ENCODE measurements at regions not wholly inside any gene's neighbourhood (a gene's known extent, or its start where the extent isn't known, plus 50 kb on each side); places are given as distances from the start of the nearest gene placed in this dataset.

DNA sequence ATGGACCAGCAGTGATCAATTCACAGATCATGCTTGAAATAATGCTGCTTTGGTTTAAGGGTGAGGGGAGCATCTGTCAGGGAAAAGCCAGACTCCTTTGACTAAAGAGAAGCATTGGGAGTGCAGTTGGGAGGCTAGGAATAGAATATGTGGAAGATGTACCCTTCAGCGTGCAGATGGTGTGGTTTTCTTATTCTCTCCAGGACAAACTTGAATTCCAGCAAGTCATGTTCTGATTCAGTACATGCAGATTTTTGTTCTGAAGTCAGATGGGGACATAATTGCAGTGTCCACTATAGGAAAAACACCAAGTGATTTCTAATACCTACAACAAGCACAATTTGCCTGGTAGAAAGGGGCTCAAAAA lies 99.0 kb upstream of the LIMCH1 start:
- no peaks in the 10 kb centered on the region for H3K79me2 ChIP-seq (ENCODE audit: insufficient read depth, low read depth)
- no peak overlapping the region for H3K4me2 ChIP-seq
- no peak overlapping the region for H3K27ac ChIP-seq
- H3K9ac ChIP-seq, result no peak overlapping the region
- no peaks in the 10 kb centered on the region for H4K20me1 ChIP-seq (ENCODE audit: insufficient read depth)
- no peak overlapping the region for H2AFZ ChIP-seq (ENCODE audit: low read depth)
- no peaks in the 10 kb centered on the region for H3K4me1 ChIP-seq (ENCODE audit: low read depth, poor library complexity, severe bottlenecking)
- no peak overlapping the region for H3K4me3 ChIP-seq (IDR thresholded peaks at IDR 0.05; ENCODE audit: insufficient read depth, low read depth, low read length)
- H3K27me3 ChIP-seq (ENCODE audit: insufficient read depth, low read depth), result no peaks in the 10 kb centered on the region
- TF ChIP-seq, protein P1, sequence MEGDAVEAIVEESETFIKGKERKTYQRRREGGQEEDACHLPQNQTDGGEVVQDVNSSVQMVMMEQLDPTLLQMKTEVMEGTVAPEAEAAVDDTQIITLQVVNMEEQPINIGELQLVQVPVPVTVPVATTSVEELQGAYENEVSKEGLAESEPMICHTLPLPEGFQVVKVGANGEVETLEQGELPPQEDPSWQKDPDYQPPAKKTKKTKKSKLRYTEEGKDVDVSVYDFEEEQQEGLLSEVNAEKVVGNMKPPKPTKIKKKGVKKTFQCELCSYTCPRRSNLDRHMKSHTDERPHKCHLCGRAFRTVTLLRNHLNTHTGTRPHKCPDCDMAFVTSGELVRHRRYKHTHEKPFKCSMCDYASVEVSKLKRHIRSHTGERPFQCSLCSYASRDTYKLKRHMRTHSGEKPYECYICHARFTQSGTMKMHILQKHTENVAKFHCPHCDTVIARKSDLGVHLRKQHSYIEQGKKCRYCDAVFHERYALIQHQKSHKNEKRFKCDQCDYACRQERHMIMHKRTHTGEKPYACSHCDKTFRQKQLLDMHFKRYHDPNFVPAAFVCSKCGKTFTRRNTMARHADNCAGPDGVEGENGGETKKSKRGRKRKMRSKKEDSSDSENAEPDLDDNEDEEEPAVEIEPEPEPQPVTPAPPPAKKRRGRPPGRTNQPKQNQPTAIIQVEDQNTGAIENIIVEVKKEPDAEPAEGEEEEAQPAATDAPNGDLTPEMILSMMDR (conservative IDR thresholded peaks at IDR 0.05; ENCODE audit: low read depth, low read length), result no peak
- H3K36me3 ChIP-seq (ENCODE audit: insufficient read depth), result no peaks in the 10 kb centered on the region

DNA sequence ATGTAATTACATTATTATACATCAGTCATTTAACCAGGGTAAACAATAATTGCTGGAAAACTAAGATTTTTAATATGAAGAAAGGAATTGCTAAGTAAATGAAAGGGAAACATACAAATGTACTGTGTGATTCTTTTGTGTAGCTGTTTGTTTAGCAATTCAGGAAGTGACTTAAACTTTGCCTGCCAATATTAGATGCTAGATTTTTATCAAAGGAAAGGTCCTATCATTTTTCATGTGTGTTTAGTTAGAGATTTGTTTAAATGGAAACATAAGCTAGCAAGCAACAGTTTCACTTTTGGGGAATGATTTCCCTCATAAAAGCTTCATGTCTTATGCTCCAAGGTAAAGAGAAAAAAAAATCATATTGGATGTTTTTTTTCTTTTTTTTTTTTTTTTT lies 95.1 kb upstream of the LIMCH1 start:
- Histone ChIP-seq H3K27ac (no peak overlapping the region), H4K20me1 (ENCODE audit: insufficient read depth) (no peaks in the 10 kb centered on the region), H3K27me3 (ENCODE audit: insufficient read depth, low read depth) (no peaks in the 10 kb centered on the region), H3K4me2 (no peak overlapping the region), H3K36me3 (ENCODE audit: insufficient read depth) (no peaks in the 10 kb centered on the region), H3K9ac (no peak overlapping the region), H3K4me1 (ENCODE audit: low read depth, poor library complexity, severe bottlenecking) (no peaks in the 10 kb centered on the region), H3K79me2 (ENCODE audit: insufficient read depth, low read depth) (no peaks in the 10 kb centered on the region), H3K4me3 (IDR thresholded peaks at IDR 0.05; ENCODE audit: insufficient read depth, low read depth, low read length) (no peak overlapping the region), H2AFZ (ENCODE audit: low read depth) (no peak overlapping the region)
- TF ChIP-seq, protein P1 (conservative IDR thresholded peaks at IDR 0.05; ENCODE audit: low read depth, low read length), result no peak

DNA sequence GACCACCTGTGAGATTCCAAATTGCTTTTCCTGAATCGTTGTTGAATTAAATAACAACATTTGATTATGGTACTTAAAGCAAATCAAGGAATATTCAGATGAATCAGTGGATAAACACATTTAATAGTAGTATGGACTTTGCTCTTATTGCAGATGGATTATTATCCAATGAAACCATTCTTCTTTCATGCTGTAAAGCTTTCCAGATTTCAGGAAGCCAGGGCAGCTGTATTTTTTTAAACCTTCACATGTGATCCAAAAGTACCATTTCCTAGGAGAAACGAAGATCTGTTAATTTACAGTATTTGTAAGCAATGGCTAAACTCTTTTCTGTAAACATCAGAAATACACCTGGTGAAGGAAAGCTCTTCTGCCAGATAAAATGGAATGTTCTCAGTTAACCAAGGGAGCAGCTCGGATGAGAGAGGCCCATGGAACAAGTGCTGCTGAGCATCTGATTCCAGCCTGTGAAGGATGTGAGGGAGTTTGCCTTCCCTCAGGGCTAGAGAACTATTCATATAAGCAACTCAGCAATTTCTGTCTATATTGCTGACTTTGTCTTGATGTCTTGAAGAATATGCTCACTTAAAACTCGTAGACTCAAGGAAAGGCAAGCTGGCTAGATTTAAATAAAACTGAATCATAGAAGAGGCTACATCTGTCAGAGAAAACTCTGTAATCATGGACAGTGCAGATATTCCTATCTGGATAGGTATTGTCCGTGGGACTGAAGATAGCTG lies 94.4 kb upstream of the LIMCH1 start:
- Histone ChIP-seq H2AFZ (ENCODE audit: low read depth) (no peak overlapping the region), H3K4me2 (no peak overlapping the region), H3K4me3 (IDR thresholded peaks at IDR 0.05; ENCODE audit: insufficient read depth, low read depth, low read length) (no peak overlapping the region), H3K27me3 (ENCODE audit: insufficient read depth, low read depth) (no peaks in the 10 kb centered on the region), H3K36me3 (ENCODE audit: insufficient read depth) (no peaks in the 10 kb centered on the region), H3K27ac (no peak overlapping the region), H3K9ac (no peak overlapping the region), H3K79me2 (ENCODE audit: insufficient read depth, low read depth) (no peaks in the 10 kb centered on the region), H3K4me1 (ENCODE audit: low read depth, poor library complexity, severe bottlenecking) (no peaks in the 10 kb centered on the region), H4K20me1 (ENCODE audit: insufficient read depth) (no peaks in the 10 kb centered on the region)
- TF ChIP-seq, protein P1 (conservative IDR thresholded peaks at IDR 0.05; ENCODE audit: low read depth, low read length), result no peak

DNA sequence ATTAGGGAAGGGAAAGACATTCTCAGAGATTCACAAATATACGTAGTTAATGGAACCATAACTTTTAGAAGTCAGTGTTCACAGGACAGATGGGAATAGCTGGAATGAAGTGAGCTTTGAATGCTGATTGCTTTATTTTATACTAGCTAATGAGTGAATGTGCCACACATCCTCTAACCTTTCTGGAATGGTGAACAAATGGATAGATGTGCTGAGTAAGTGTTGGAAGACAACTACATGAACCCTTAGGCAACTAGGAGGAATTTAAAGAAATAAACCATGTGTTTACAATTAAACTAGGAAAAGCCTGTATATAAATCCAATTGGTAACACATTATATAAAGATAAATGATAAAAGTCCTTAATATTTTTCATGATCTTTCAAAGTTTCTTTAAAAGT lies 91.6 kb upstream of the LIMCH1 start:
- TF ChIP-seq, protein P1 (conservative IDR thresholded peaks at IDR 0.05; ENCODE audit: low read depth, low read length), result no peak
- no peaks in the 10 kb centered on the region for H3K36me3 ChIP-seq (ENCODE audit: insufficient read depth)
- no peak overlapping the region for H2AFZ ChIP-seq (ENCODE audit: low read depth)
- H3K4me1 ChIP-seq (ENCODE audit: low read depth, poor library complexity, severe bottlenecking), result no peaks in the 10 kb centered on the region
- no peaks in the 10 kb centered on the region for H3K27me3 ChIP-seq (ENCODE audit: insufficient read depth, low read depth)
- H3K9ac ChIP-seq, result no peak overlapping the region
- H3K4me2 ChIP-seq, result no peak overlapping the region
- H3K79me2 ChIP-seq (ENCODE audit: insufficient read depth, low read depth), result no peaks in the 10 kb centered on the region
- H3K4me3 ChIP-seq (IDR thresholded peaks at IDR 0.05; ENCODE audit: insufficient read depth, low read depth, low read length), result no peak overlapping the region
- no peaks in the 10 kb centered on the region for H4K20me1 ChIP-seq (ENCODE audit: insufficient read depth)
- no peak overlapping the region for H3K27ac ChIP-seq

All from KMS-11 (cell line).